Neuronal stem cell (in vitro differentiated cells): ENCODE measurements at regions not wholly inside any gene's neighbourhood (a gene's known extent, or its start where the extent isn't known, plus 50 kb on each side); places are given as distances from the start of the nearest gene placed in this dataset.
A peak's percentile ranks its signal among the peaks of the same experiment; 100 is the strongest.

Experiments
- DNase-seq: peaks from one replicate; pipeline ENCODE4 v3.0.0-alpha.2; 2013; ENCODE audit warnings: low spot score
- H2AFZ ChIP-seq: one replicate; pipeline ENCODE4 v1.6.1; 2013; ENCODE audit warnings: mild to moderate bottlenecking, low read length, inconsistent platforms
- H2AK5ac ChIP-seq: 2 replicates; pipeline ENCODE4 v1.6.1; 2013; ENCODE audit warnings: low read depth, mild to moderate bottlenecking, inconsistent platforms, low read length, moderate library complexity, mixed read lengths
- H2BK120ac ChIP-seq: 2 replicates; pipeline ENCODE4 v1.6.1; 2013; ENCODE audit warnings: low read depth, mild to moderate bottlenecking, inconsistent platforms, low read length, moderate library complexity, mixed read lengths
- H2BK12ac ChIP-seq: one replicate; pipeline ENCODE4 v1.6.1; 2013; ENCODE audit warnings: low read length, inconsistent platforms
- H2BK15ac ChIP-seq: 2 replicates; pipeline ENCODE4 v1.6.1; 2013; ENCODE audit warnings: mild to moderate bottlenecking, low read length, inconsistent platforms, mixed read lengths
- H2BK5ac ChIP-seq: one replicate; pipeline ENCODE4 v1.6.1; 2013; ENCODE audit warnings: inconsistent platforms, mild to moderate bottlenecking, low read length, moderate library complexity
- H3K14ac ChIP-seq: one replicate; pipeline ENCODE4 v1.6.1; 2013; ENCODE audit warnings: low read length, inconsistent platforms
- H3K18ac ChIP-seq: 2 replicates; pipeline ENCODE4 v1.6.1; 2013; ENCODE audit warnings: low read length, inconsistent platforms
- H3K23ac ChIP-seq: 2 replicates; pipeline ENCODE4 v1.6.1; 2013; ENCODE audit warnings: low read depth, mild to moderate bottlenecking, mixed read lengths, low read length, inconsistent platforms; ENCODE audit not compliant: poor library complexity
- H3K27ac ChIP-seq: replicated peaks from 3 replicates; pipeline ENCODE4 v1.5.1; 2013; ENCODE audit warnings: low read length, inconsistent platforms
- H3K27me3 ChIP-seq, 3 experiments: 2 replicates each; pipeline ENCODE4 v1.6.1; 2013; ENCODE audit warnings: low read length in 3 of 3, mild to moderate bottlenecking in 2 of 3, inconsistent platforms in 1 of 3, low read depth in 1 of 3, mixed read lengths in 1 of 3, moderate library complexity in 1 of 3; ENCODE audit not compliant: control insufficient read depth in 3 of 3, insufficient read depth in 3 of 3
- H3K36me3 ChIP-seq, 2 donors: replicated peaks in 1 of 2; 2 replicates each; pipeline ENCODE4 v1.6.1; 2013; ENCODE audit warnings: low read length in 2 of 2; ENCODE audit not compliant: control insufficient read depth in 2 of 2, insufficient read depth in 2 of 2
- H3K4ac ChIP-seq: 2 replicates; pipeline ENCODE4 v1.6.1; 2013; ENCODE audit warnings: inconsistent platforms, mild to moderate bottlenecking, low read length, moderate library complexity
- H3K4me1 ChIP-seq, 2 donors: 1 replicate in 1 of 2; 2 replicates in 1 of 2; pipeline ENCODE4 v1.6.1; 2013; ENCODE audit warnings: low read length in 2 of 2, low read depth in 1 of 2; ENCODE audit not compliant: control insufficient read depth in 2 of 2, insufficient read depth in 1 of 2
- H3K4me2 ChIP-seq: one replicate; pipeline ENCODE4 v1.6.1; 2013; ENCODE audit warnings: mild to moderate bottlenecking, low read length, inconsistent platforms; ENCODE audit not compliant: insufficient read depth, poor library complexity, severe bottlenecking
- H3K4me3 ChIP-seq, 2 donors: 2 replicates each; pipeline ENCODE4 v1.5.1; 2013; ENCODE audit warnings: low read length in 2 of 2, mild to moderate bottlenecking in 2 of 2, inconsistent platforms in 1 of 2, moderate library complexity in 1 of 2
- H3K79me1 ChIP-seq: one replicate; pipeline ENCODE4 v1.6.1; 2013; ENCODE audit warnings: low read depth, mild to moderate bottlenecking, inconsistent platforms, low read length, moderate library complexity
- H3K9ac ChIP-seq: one replicate; pipeline ENCODE4 v1.6.1; 2013; ENCODE audit warnings: mild to moderate bottlenecking, low read depth, low read length, inconsistent platforms; ENCODE audit not compliant: poor library complexity
- H3K9me3 ChIP-seq, 2 donors: replicated peaks in 1 of 2; 2 replicates each; pipeline versions ENCODE3 to v1.6.1; 2013; ENCODE audit warnings: low read length in 2 of 2, mild to moderate bottlenecking in 2 of 2, inconsistent platforms in 1 of 2, low read depth in 1 of 2, mixed read lengths in 1 of 2, moderate library complexity in 1 of 2; ENCODE audit not compliant: control insufficient read depth in 2 of 2, insufficient read depth in 1 of 2
- H4K8ac ChIP-seq: one replicate; pipeline ENCODE4 v1.6.1; 2013; ENCODE audit warnings: low read depth, mild to moderate bottlenecking, inconsistent platforms, low read length, moderate library complexity
- H4K91ac ChIP-seq: one replicate; pipeline ENCODE4 v1.6.1; 2013; ENCODE audit warnings: low read length, low read depth, mild to moderate bottlenecking, inconsistent platforms; ENCODE audit not compliant: poor library complexity
- WGBS, 2 donors: extraction: QIAGEN DNeasy Blood & Tissue Kit; methylation state at CpG; one replicate each; pipeline ENCODE4 v1.1.7; 2013; ENCODE audit warnings: missing lambda C conversion rate in 2 of 2, mixed read lengths in 1 of 2; ENCODE audit not compliant: insufficient read length in 2 of 2, insufficient replicate concordance in 1 of 2; ENCODE audit errors: extremely low coverage in 2 of 2; 5-methylcytosine and 5-hydroxymethylcytosine counted together

GRCh38 chr14:101209594-101209993 lies 306.1 kb upstream of the RTL1 start:
- H3K9ac ChIP-seq, result no peak overlapping the region

GRCh38 chr14:101215266-101215665 lies 311.7 kb upstream of the RTL1 start:
- no CpG with 5 or more reads among the region's 5 CpGs for WGBS, 2 donors
- Histone ChIP-seq H2BK12ac (no peak overlapping the region), H3K27me3 (no peaks in the 10 kb centered on the region), H3K18ac (no peak overlapping the region), H3K9me3 (peaks cover 3 to 17% of the 10 kb centered on the region in 2 donors), H3K79me1 (no peaks in the 10 kb centered on the region), H2BK15ac (no peak overlapping the region), H2BK5ac (no peak overlapping the region), H3K4me1 (peaks cover 0 to 4% of the 10 kb centered on the region in 2 donors), H2BK120ac (no peak overlapping the region), H3K4me3 (no peak overlapping the region), H3K4me2 (no peak overlapping the region), H2AFZ (no peak overlapping the region), H4K8ac (no peak overlapping the region), H4K91ac (no peak overlapping the region), H3K9ac (no peak overlapping the region), H3K14ac (no peak overlapping the region), H3K27ac (no peak overlapping the region), H3K36me3 (no peaks in the 10 kb centered on the region), H2AK5ac (no peak overlapping the region), H3K23ac (no peak overlapping the region), H3K4ac (no peak overlapping the region)
- DNase-seq, result no peak

More at GRCh38 chr14:101209594-101209993, 306.1 kb upstream of the RTL1 start:
- Histone ChIP-seq H3K36me3 (no peaks in the 10 kb centered on the region), H4K8ac (no peak overlapping the region), H3K27ac (no peak overlapping the region), H3K4me1 (no peaks in the 10 kb centered on the region), H3K18ac (no peak overlapping the region), H2BK120ac (no peak overlapping the region), H3K4me3 (no peak overlapping the region), H2BK12ac (no peak overlapping the region), H3K4ac (no peak overlapping the region), H3K27me3 (no peaks in the 10 kb centered on the region), H3K23ac (no peak overlapping the region), H3K14ac (no peak overlapping the region), H3K79me1 (no peaks in the 10 kb centered on the region), H3K9me3 (peaks cover 2 to 39% of the 10 kb centered on the region in 2 donors), H2BK5ac (no peak overlapping the region), H2AK5ac (no peak overlapping the region), H3K4me2 (no peak overlapping the region), H2AFZ (no peak overlapping the region), H2BK15ac (no peak overlapping the region), H4K91ac (no peak overlapping the region)
- DNase-seq, result no peak
- no CpG with 5 or more reads among the region's 2 CpGs for WGBS, 2 donors

- H3K27ac ChIP-seq, result no peak overlapping the region
- peak overlapping the region; percentile 31 for H2AFZ ChIP-seq
- no peaks in the 10 kb centered on the region for H3K36me3 ChIP-seq
- peak overlapping the region; percentile 64 for H2AK5ac ChIP-seq
- H2BK15ac ChIP-seq, result peak overlapping the region; percentile 55
- no peaks in the 10 kb centered on the region for H3K27me3 ChIP-seq
- no peak overlapping the region for H3K4me2 ChIP-seq
- no peak overlapping the region for H3K4ac ChIP-seq
- WGBS, 2 donors, result no CpG with 5 or more reads among the region's 12 CpGs
- H3K79me1 ChIP-seq, result no peaks in the 10 kb centered on the region
- no peak overlapping the region for H3K14ac ChIP-seq
- no peak overlapping the region for H2BK120ac ChIP-seq
- H2BK12ac ChIP-seq, result no peak overlapping the region
- no peak overlapping the region for H3K9ac ChIP-seq
- peak overlapping the region in 1 of 2 donors; percentile 41 for H3K4me3 ChIP-seq
- no peak overlapping the region for H3K23ac ChIP-seq
- peaks cover 0 to 4% of the 10 kb centered on the region in 2 donors for H3K4me1 ChIP-seq
- no peak for DNase-seq
- H3K9me3 ChIP-seq, result peaks cover 3 to 12% of the 10 kb centered on the region in 2 donors
- no peak overlapping the region for H3K18ac ChIP-seq
- no peak overlapping the region for H4K8ac ChIP-seq
- no peak overlapping the region for H4K91ac ChIP-seq
- H2BK5ac ChIP-seq, result no peak overlapping the region
Observed at GRCh38 chr14:101215927-101216326, 312.4 kb upstream of the RTL1 start.

GRCh38 chr14:101216366-101217079 lies 313.0 kb upstream of the RTL1 start:
- DNase-seq, result no peak
- no peak overlapping the region for H3K27ac ChIP-seq
- no peak overlapping the region for H2BK120ac ChIP-seq
- H3K23ac ChIP-seq, result no peak overlapping the region
- H2BK12ac ChIP-seq, result no peak overlapping the region
- H3K79me1 ChIP-seq, result no peaks in the 10 kb centered on the region
- H2AK5ac ChIP-seq, result no peak overlapping the region
- no peak overlapping the region for H3K4ac ChIP-seq
- H3K4me2 ChIP-seq, result no peak overlapping the region
- H4K8ac ChIP-seq, result no peak overlapping the region
- no peak overlapping the region for H2AFZ ChIP-seq
- no peak overlapping the region for H3K18ac ChIP-seq
- H3K27me3 ChIP-seq, result no peaks in the 10 kb centered on the region
- H2BK15ac ChIP-seq, result peak overlapping the region; percentile 55
- no peak overlapping the region for H3K9ac ChIP-seq
- no peak overlapping the region for H4K91ac ChIP-seq
- WGBS, 2 donors, result no CpG with 5 or more reads among the region's 9 CpGs
- H3K4me3 ChIP-seq, result no peak overlapping the region
- H3K14ac ChIP-seq, result no peak overlapping the region
- no peak overlapping the region for H2BK5ac ChIP-seq
- peaks cover 0 to 8% of the 10 kb centered on the region in 2 donors for H3K4me1 ChIP-seq
- no peaks in the 10 kb centered on the region for H3K36me3 ChIP-seq
- peaks cover 3 to 12% of the 10 kb centered on the region in 2 donors for H3K9me3 ChIP-seq
